GM12864 (cell line): ENCODE measurements at regions not wholly inside any gene's neighbourhood (a gene's known extent, or its start where the extent isn't known, plus 50 kb on each side); places are given as distances from the start of the nearest gene placed in this dataset.

ENCODE experiments used
- DNase-seq: peaks from one replicate; pipeline ENCODE4 v3.0.0-alpha.2; 2011; ENCODE audit warnings: low read depth
- H3K4me3 ChIP-seq: 2 replicates; pipeline ENCODE4 v1.5.1; 2011; ENCODE audit warnings: mild to moderate bottlenecking, low read depth, low read length, control low read depth
- TF ChIP-seq, protein P1 (sequence below): IDR thresholded peaks from 2 replicates; pipeline ENCODE4 v1.5.1; 2011; ENCODE audit warnings: low read depth, mild to moderate bottlenecking, moderate library complexity, low read length, control low read depth, inconsistent platforms; ENCODE audit errors: missing control alignments

DNA sequence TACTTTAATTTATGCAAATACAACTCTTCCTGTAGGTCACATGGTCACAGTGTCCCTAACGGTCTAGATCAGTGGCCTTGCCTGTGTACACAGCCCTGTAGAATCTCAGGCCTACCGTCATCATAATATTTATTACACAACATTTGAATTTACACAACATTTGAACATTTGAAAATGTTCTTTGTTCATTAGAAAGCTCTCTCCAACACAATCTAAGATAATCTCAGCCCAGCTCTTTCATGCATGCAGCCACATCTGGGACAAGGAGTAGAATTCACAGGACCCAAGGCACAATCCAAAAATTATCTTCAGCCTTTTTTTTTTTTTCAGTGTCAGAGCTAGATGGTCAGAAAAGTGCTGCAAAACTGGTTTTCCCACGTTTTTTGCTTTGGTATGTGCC, 892.8 kb downstream of the TFAP2A start:
- H3K4me3 ChIP-seq: no peak overlapping the region
- TF ChIP-seq, protein P1, sequence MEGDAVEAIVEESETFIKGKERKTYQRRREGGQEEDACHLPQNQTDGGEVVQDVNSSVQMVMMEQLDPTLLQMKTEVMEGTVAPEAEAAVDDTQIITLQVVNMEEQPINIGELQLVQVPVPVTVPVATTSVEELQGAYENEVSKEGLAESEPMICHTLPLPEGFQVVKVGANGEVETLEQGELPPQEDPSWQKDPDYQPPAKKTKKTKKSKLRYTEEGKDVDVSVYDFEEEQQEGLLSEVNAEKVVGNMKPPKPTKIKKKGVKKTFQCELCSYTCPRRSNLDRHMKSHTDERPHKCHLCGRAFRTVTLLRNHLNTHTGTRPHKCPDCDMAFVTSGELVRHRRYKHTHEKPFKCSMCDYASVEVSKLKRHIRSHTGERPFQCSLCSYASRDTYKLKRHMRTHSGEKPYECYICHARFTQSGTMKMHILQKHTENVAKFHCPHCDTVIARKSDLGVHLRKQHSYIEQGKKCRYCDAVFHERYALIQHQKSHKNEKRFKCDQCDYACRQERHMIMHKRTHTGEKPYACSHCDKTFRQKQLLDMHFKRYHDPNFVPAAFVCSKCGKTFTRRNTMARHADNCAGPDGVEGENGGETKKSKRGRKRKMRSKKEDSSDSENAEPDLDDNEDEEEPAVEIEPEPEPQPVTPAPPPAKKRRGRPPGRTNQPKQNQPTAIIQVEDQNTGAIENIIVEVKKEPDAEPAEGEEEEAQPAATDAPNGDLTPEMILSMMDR: no peak
- no peak for DNase-seq

DNA sequence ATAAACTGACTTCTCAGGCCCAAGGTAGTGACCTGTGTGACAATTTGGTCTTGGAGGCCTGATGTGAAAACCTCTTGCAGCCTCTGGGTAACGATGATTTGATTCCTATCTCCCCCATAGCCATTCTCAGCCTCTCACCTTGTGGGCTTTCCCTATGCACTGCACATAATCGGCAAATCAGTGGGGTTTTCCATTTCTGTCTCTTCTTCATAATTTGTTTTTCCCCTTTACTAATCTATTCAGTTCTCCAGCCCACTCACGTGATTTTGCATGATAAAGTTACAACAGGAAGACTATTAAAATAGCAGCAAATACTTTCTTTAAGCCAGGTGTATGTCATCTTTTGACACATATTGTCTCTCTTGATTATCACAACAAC, 893.7 kb downstream of the TFAP2A start:
- TF ChIP-seq, protein P1: no peak
- H3K4me3 ChIP-seq: no peak overlapping the region
- no peak for DNase-seq

DNA sequence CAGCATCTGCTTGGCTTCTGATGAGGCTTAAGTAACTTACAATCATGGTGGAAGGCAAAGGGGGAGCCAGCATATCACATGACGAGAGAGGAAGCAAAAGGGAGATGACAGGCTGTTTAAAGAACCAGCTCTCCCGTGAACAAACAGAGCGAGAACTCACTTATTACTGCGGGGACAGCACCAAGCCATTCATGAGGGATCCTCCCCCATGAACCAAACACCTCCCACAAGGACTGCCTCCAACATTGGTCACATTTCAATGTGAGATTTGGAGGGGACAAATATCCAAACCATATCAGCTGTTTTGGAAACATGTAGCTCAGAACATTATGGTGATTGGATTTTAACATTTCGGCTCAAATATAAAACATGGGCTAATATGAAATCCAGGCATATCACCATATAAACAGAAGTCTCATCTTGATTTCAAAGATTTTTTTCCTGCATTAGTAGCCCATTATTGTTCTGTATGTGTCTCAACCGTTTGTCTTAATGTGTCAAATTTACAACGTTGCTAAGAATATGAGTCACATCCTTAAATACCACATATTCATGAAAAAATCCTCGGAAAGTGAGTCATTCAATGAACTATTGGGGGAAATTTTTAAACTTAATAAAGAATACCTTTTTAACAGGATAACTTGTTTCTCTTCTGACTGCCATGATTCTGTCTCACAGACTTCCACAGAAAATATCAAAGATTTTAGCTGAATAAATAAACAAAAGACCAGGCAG, 894.3 kb downstream of the TFAP2A start:
- DNase-seq: no peak
- no peak overlapping the region for H3K4me3 ChIP-seq
- TF ChIP-seq, protein P1: no peak

DNA sequence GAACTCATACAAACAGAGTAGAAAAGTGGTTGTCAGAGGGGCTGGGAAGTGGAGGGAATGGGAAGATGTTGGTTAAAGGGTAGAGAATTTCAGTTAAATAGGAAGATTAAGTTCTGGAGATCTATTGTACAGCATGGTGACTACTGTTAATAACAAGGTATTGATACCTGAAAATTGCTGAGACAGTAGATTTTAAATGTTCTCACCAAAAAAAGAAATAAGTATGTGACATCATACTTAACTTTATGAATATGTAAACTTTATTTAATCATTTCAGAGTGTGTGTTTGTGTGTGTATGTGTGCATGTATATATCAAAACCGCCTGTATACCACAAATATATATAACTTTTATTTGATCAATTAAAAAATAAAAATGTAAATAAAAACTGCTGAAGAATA, 896.4 kb downstream of the TFAP2A start:
- no peak for DNase-seq
- no peak overlapping the region for H3K4me3 ChIP-seq
- TF ChIP-seq, protein P1: no peak

DNA sequence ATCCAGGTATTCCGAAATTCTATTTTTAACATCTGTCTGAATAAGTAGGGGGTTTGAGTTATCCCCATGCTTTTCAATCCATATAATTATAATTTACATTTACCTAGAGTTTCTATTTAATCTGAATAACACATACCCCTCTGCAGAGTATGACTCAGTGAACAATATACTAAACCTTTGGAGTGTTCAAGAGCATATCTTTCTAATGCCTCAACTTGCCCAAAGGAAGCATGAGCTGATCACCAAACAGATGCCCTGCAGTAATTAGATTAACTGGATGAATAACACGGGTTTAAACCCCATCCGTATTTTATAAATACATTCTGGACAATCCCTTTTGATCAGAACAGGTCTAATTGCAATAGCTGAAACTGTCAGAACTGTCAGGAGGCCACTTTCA, 897.1 kb downstream of the TFAP2A start:
- TF ChIP-seq, protein P1: no peak
- no peak for DNase-seq

DNA sequence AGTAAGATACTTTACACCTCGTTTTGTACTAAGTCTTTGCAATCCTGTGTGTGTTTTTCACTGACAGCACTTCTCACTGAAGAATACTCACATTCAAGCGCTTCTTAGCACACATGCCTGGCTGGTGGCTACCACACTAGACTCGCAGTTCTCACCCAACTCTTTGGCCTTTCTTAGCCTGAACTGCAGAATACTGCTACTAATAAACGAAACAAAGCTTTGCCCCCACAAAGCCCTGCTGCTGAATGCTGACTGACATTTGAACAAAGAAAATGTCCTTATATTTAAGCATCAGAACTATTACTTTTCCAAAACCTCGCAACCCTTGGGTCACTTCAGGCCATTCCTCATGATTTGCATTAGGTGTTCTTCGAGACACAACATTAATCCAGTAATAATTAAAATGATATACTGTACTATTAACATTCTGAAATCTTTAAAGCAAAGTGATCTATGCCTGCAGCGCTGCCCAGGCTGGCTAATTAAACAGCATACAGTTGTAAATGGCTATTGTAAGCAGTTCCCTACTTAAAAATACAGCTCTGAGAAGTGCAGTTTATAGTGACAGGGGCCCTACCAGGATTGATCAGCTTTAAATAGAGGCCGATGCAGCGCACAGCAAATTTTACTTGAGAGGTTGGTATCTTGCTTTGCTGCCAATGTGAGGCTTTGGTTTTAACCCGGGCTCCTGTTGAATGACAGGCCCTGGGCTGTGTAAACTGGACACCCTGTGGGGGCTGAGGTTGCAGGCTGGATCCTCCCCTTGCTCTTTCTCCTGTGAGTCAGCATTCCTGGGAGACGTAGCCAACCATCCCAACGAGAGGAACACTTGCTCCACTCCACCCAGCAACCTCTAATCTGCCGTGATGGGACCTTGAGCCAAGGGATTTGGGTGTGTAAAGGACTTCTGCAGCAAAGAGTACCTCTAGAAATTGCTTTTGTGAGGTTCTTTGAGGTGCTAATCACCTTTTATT, 899.0 kb downstream of the TFAP2A start:
- no peak for DNase-seq
- H3K4me3 ChIP-seq: no peak overlapping the region
- TF ChIP-seq, protein P1: no peak

More for the DNA sequence above, 897.1 kb downstream of the TFAP2A start:
- no peak overlapping the region for H3K4me3 ChIP-seq
